Panc1 (cell line): ENCODE measurements at regions not wholly inside any gene's neighbourhood (a gene's known extent, or its start where the extent isn't known, plus 50 kb on each side); places are given as distances from the start of the nearest gene placed in this dataset.

ENCODE experiments used
- ATAC-seq: fragments of 200-7000 bp; cut with Tn5 transposase; 2 replicates; pipeline ENCODE4 v1.9.1; 2020; ENCODE audit warnings: mild to moderate bottlenecking, moderate library complexity
- BruUV-seq: library from RNA; stranded (reverse); fragments of 400-500 nt; replicated peaks from 2 replicates; lab custom pipeline; 2021; lab: Mats Ljungman, UMichigan
- CTCF ChIA-PET: fragments of 300-600 bp; sonication (Branson Sonifier 250); formaldehyde crosslinking; loops from one replicate; lab custom pipeline; 2022; ENCODE audit warnings: antibody characterized with exemption; lab: Charles Lee
- POLR2A ChIA-PET: fragments of 300-600 bp; sonication (Branson Sonifier 250); formaldehyde crosslinking; loops from one replicate; lab custom pipeline; 2022; ENCODE audit warnings: antibody characterized with exemption; lab: Charles Lee
- DNase-seq: peaks from one replicate; pipeline ENCODE4 v3.0.0-alpha.2; 2010; ENCODE audit warnings: low read depth, low spot score
- H3K27ac ChIP-seq: 2 replicates; pipeline ENCODE4 v1.5.1; 2011; ENCODE audit warnings: mild to moderate bottlenecking, low read length, inconsistent platforms
- H3K27me3 ChIP-seq: fragments of 200-500 bp; sonication (Bioruptor generic); 2 replicates; pipeline ENCODE4 v1.6.0; 2014; ENCODE audit warnings: low read length, inconsistent platforms; ENCODE audit not compliant: control insufficient read depth, insufficient read depth
- H3K36me3 ChIP-seq: fragments of 200-500 bp; sonication (Bioruptor generic); 2 replicates; pipeline ENCODE4 v1.5.1; 2014; ENCODE audit warnings: inconsistent platforms, mild to moderate bottlenecking, low read length, moderate library complexity; ENCODE audit not compliant: control insufficient read depth, insufficient read depth
- H3K4me1 ChIP-seq: 2 replicates; pipeline ENCODE4 v1.5.1; 2011; ENCODE audit warnings: inconsistent platforms, mild to moderate bottlenecking, low read length, moderate library complexity; ENCODE audit not compliant: control insufficient read depth, insufficient read depth
- H3K4me3 ChIP-seq, 2 experiments: 2 replicates each; pipeline ENCODE4 v1.5.1; 2011 to 2012; ENCODE audit warnings: low read depth in 2 of 2, low read length in 2 of 2, mild to moderate bottlenecking in 2 of 2, inconsistent platforms in 1 of 2, moderate library complexity in 1 of 2
- H3K9me3 ChIP-seq: fragments of 200-500 bp; sonication (Bioruptor generic); 2 replicates; pipeline ENCODE4 v1.5.1; 2014; ENCODE audit warnings: low read depth, mild to moderate bottlenecking, inconsistent platforms, low read length, moderate library complexity; ENCODE audit not compliant: control insufficient read depth, insufficient read depth
- POLR2AphosphoS5 ChIP-seq: IDR thresholded peaks from 2 replicates; pipeline ENCODE4 v1.6.1; 2012; ENCODE audit warnings: mild to moderate bottlenecking, low read depth, low read length, moderate library complexity
- SIN3A ChIP-seq: IDR thresholded peaks from 2 replicates; pipeline ENCODE4 v1.6.1; 2012; ENCODE audit warnings: low read depth, mild to moderate bottlenecking, low read length, moderate library complexity, borderline replicate concordance; ENCODE audit not compliant: insufficient read depth
- TCF7L2 ChIP-seq: IDR thresholded peaks from 2 replicates; pipeline ENCODE4 v1.6.1; 2011; ENCODE audit warnings: mild to moderate bottlenecking, low read depth, low read length, inconsistent platforms
- in situ Hi-C: cut with HindIII; loops from 2 replicates; pipeline ENCODE4 v1.10.0; 2016; ENCODE audit warnings: low sequenced_read_pairs, low pct_unique_long_range_greater_than_20kb
- intact Hi-C: fragments of 100-400 bp; cut with micrococcal nuclease; formaldehyde crosslinking; loops from one replicate; pipeline ENCODE4 v1.10.0; 2022; ENCODE audit not compliant: unreplicated experiment
- TF ChIP-seq, protein P1 (sequence below): fragments of 450-650 bp; IDR thresholded peaks from 2 replicates; pipeline ENCODE4 v1.5.1; 2017; ENCODE audit warnings: mild to moderate bottlenecking
- TF ChIP-seq, protein P2 (sequence below), 2 experiments: IDR thresholded peaks; 2 replicates each; pipeline ENCODE4 v1.6.1; 2011 to 2012; ENCODE audit warnings: low read depth in 2 of 2, control low read depth in 1 of 2, low read length in 1 of 2, mild to moderate bottlenecking in 1 of 2, moderate library complexity in 1 of 2; ENCODE audit not compliant: insufficient read depth in 1 of 2

DNA sequence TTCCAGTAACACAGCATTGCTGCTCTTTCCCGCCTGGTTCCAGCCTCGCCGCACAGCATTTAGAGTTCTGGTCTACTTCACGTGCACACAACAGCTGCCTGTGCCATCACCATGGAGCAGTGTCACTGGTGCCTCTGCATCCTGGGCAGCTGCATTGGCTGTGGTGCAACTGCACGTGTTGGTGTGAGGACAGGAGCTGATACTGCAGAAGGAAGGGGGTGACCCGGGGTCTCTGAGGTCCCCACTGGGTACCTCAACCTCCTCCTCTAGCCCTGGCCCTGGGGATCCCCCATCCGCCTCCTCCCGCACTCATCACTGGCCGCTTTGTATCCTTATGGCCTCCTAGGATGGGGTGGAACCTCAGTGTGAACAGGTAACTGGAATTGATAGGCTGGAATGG, 112.5 kb downstream of the SOX1 start:
- intact Hi-C loops (no loop called here), in situ Hi-C loops (no loop called here)
- DNase-seq (no peak), ATAC-seq (no peak)
- Histone ChIP-seq H3K9me3 (no peaks in the 10 kb centered on the region), H3K27ac (no peak overlapping the region), H3K27me3 (no peaks in the 10 kb centered on the region), H3K4me1 (no peaks in the 10 kb centered on the region), H3K4me3 (no peak overlapping the region), H3K36me3 (no peaks in the 10 kb centered on the region)
- TF ChIP-seq, protein P1, sequence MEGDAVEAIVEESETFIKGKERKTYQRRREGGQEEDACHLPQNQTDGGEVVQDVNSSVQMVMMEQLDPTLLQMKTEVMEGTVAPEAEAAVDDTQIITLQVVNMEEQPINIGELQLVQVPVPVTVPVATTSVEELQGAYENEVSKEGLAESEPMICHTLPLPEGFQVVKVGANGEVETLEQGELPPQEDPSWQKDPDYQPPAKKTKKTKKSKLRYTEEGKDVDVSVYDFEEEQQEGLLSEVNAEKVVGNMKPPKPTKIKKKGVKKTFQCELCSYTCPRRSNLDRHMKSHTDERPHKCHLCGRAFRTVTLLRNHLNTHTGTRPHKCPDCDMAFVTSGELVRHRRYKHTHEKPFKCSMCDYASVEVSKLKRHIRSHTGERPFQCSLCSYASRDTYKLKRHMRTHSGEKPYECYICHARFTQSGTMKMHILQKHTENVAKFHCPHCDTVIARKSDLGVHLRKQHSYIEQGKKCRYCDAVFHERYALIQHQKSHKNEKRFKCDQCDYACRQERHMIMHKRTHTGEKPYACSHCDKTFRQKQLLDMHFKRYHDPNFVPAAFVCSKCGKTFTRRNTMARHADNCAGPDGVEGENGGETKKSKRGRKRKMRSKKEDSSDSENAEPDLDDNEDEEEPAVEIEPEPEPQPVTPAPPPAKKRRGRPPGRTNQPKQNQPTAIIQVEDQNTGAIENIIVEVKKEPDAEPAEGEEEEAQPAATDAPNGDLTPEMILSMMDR, result no peak
- TF ChIP-seq, protein P2, sequence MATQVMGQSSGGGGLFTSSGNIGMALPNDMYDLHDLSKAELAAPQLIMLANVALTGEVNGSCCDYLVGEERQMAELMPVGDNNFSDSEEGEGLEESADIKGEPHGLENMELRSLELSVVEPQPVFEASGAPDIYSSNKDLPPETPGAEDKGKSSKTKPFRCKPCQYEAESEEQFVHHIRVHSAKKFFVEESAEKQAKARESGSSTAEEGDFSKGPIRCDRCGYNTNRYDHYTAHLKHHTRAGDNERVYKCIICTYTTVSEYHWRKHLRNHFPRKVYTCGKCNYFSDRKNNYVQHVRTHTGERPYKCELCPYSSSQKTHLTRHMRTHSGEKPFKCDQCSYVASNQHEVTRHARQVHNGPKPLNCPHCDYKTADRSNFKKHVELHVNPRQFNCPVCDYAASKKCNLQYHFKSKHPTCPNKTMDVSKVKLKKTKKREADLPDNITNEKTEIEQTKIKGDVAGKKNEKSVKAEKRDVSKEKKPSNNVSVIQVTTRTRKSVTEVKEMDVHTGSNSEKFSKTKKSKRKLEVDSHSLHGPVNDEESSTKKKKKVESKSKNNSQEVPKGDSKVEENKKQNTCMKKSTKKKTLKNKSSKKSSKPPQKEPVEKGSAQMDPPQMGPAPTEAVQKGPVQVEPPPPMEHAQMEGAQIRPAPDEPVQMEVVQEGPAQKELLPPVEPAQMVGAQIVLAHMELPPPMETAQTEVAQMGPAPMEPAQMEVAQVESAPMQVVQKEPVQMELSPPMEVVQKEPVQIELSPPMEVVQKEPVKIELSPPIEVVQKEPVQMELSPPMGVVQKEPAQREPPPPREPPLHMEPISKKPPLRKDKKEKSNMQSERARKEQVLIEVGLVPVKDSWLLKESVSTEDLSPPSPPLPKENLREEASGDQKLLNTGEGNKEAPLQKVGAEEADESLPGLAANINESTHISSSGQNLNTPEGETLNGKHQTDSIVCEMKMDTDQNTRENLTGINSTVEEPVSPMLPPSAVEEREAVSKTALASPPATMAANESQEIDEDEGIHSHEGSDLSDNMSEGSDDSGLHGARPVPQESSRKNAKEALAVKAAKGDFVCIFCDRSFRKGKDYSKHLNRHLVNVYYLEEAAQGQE (IDR thresholded peaks at IDR 0.05; ENCODE audit: insufficient read depth in 1 of 2, low read depth in 2 of 2, low read length in 1 of 2), result no peak
- ChIA-PET POLR2A (no interaction called here), CTCF (no interaction called here)
- no TSS peak for BruUV-seq

DNA sequence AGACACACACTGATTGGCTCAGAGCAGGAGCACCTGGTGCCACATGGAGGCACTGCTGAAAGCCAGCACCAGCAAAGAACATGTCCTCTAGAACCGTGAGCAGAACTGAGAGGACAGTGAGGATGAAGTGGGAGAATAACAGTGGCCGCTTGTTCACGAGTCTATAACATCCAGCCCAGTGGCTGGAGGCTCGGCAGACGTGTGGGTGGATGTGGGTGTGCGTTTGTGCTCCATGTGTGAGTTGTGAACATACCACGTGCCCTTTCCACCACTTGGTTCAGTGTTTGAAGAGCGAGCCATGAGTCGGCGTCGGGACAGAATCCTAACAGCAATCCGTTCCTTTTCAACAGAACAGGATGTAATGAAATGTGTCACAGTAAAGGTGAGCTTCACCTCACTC, 113.0 kb downstream of the SOX1 start:
- TF ChIP-seq, protein P2 (IDR thresholded peaks at IDR 0.05; ENCODE audit: insufficient read depth in 1 of 2, low read depth in 2 of 2, low read length in 1 of 2), result no peak
- TF ChIP-seq, protein P1, result no peak
- TF ChIP-seq TCF7L2 (no peak), POLR2AphosphoS5 (no peak), SIN3A (no peak)
- H3K4me1 ChIP-seq, result no peaks in the 10 kb centered on the region
- BruUV-seq, result no TSS peak

More for the DNA sequence above, 113.0 kb downstream of the SOX1 start:
- no peak overlapping the region for H3K27ac ChIP-seq
- ATAC-seq, result no peak
- DNase-seq, result no peak
- H3K4me3 ChIP-seq, result no peak overlapping the region
- no peaks in the 10 kb centered on the region for H3K27me3 ChIP-seq
- no peaks in the 10 kb centered on the region for H3K9me3 ChIP-seq
- ChIA-PET CTCF (no interaction called here), POLR2A (no interaction called here)
- H3K36me3 ChIP-seq, result no peaks in the 10 kb centered on the region
- intact Hi-C loops (no loop called here), in situ Hi-C loops (no loop called here)
